GM12878 (cell line): ENCODE measurements at regions not wholly inside any gene's neighbourhood (a gene's known extent, or its start where the extent isn't known, plus 50 kb on each side); places are given as distances from the start of the nearest gene placed in this dataset.

ENCODE experiments used
- ATAC-seq: fragments of 200-7000 bp; cut with Tn5 transposase; 3 replicates; pipeline ENCODE4 v1.9.1; 2020; ENCODE audit warnings: mild to moderate bottlenecking, moderate library complexity
- BruUV-seq: library from RNA; stranded (reverse); fragments of 400-500 nt; replicated peaks from 2 replicates; lab custom pipeline; 2021; lab: Mats Ljungman, UMichigan
- CTCF ChIA-PET: fragments of 300-600 bp; sonication (Branson Sonifier 250); formaldehyde crosslinking; extraction: SDS; loops from one replicate; lab custom pipeline; 2021; ENCODE audit warnings: inconsistent platforms; lab: Yijun Ruan, JAX
- POLR2A ChIA-PET: fragments of 350-600 bp; formaldehyde crosslinking; extraction: SDS; loops from one replicate; lab custom pipeline; 2021; ENCODE audit warnings: inconsistent platforms; lab: Charles Lee
- RAD21 ChIA-PET: fragments of 300-600 bp; sonication (Branson Sonifier 250); formaldehyde crosslinking; loops from one replicate; lab custom pipeline; 2023; ENCODE audit warnings: antibody characterized with exemption; ENCODE audit not compliant: unreplicated experiment; lab: Charles Lee
- SMC1A ChIA-PET: fragments of 300-600 bp; sonication (Branson Sonifier 250); formaldehyde crosslinking; loops from one replicate; lab custom pipeline; 2023; ENCODE audit not compliant: unreplicated experiment, uncharacterized antibody; lab: Charles Lee
- DNase-seq: peaks from one replicate; pipeline ENCODE4 v3.0.0-alpha.2; 2011; ENCODE audit warnings: low read depth, low spot score
- FAIRE-seq: peaks from 3 replicates; lab custom pipeline; 2011; peaks lifted over from hg19 to GRCh38; lab: Jason Lieb, UNC
- H2AFZ ChIP-seq: 2 replicates; pipeline ENCODE4 v1.6.0; 2011; ENCODE audit warnings: low read depth, low read length, control low read depth; ENCODE audit not compliant: control insufficient read depth
- H3K27ac ChIP-seq: 2 replicates; pipeline ENCODE4 v1.5.1; 2011; ENCODE audit warnings: control low read depth; ENCODE audit not compliant: control insufficient read depth, insufficient read depth
- H3K27me3 ChIP-seq, 2 experiments: replicated peaks in 1 of 2; 2 replicates each; pipeline versions ENCODE4 v1.6.0 to v1.6.1; 2011; ENCODE audit warnings: low read length in 1 of 2; ENCODE audit not compliant: control insufficient read depth in 2 of 2, insufficient read depth in 2 of 2
- H3K36me3 ChIP-seq, 2 experiments: 2 replicates each; pipeline ENCODE4 v1.5.1; 2011; ENCODE audit warnings: low read length in 1 of 2; ENCODE audit not compliant: control insufficient read depth in 2 of 2, insufficient read depth in 2 of 2
- H3K4me1 ChIP-seq: 2 replicates; pipeline ENCODE4 v1.6.1; 2011; ENCODE audit warnings: mild to moderate bottlenecking, low read length, moderate library complexity, mixed read lengths; ENCODE audit not compliant: control insufficient read depth, insufficient read depth
- H3K4me2 ChIP-seq: 2 replicates; pipeline ENCODE4 v1.6.0; 2011; ENCODE audit warnings: control low read depth; ENCODE audit not compliant: control insufficient read depth, insufficient read depth
- H3K4me3 ChIP-seq: fragments of 200-600 bp; sonication (generic); 2 replicates; pipeline ENCODE4 v1.5.1; 2016
- H3K79me2 ChIP-seq: 2 replicates; pipeline ENCODE4 v1.6.0; 2011; ENCODE audit warnings: low read length; ENCODE audit not compliant: control insufficient read depth, insufficient read depth
- H3K9ac ChIP-seq: 2 replicates; pipeline ENCODE4 v1.8.0; 2011; ENCODE audit warnings: low read length, control low read depth, mixed read lengths; ENCODE audit not compliant: control insufficient read depth, insufficient read depth
- H3K9me3 ChIP-seq: replicated peaks from 3 replicates; pipeline ENCODE4 v1.5.1; 2011; ENCODE audit warnings: mild to moderate bottlenecking, low read length; ENCODE audit not compliant: control insufficient read depth, insufficient read depth
- H4K20me1 ChIP-seq: 2 replicates; pipeline ENCODE4 v1.6.0; 2011; ENCODE audit not compliant: control insufficient read depth, insufficient read depth
- BCL11A ChIP-seq: IDR thresholded peaks from 2 replicates; pipeline ENCODE4 v1.6.1; 2011; ENCODE audit warnings: low read depth, low read length
- BHLHE40 ChIP-seq, 2 experiments: fragments of 450-650 bp in 1 of 2; IDR thresholded peaks; 2 replicates each; pipeline ENCODE4 v1.6.1; 2011 to 2017; ENCODE audit warnings: low read depth in 2 of 2, borderline replicate concordance in 1 of 2, improper control_type of control experiment in 1 of 2, low read length in 1 of 2, mild to moderate bottlenecking in 1 of 2
- IKZF2 ChIP-seq, 2 experiments: fragments of 450-650 bp; IDR thresholded peaks; 2 replicates each; pipeline ENCODE4 v1.6.1; 2017; ENCODE audit warnings: mild to moderate bottlenecking in 2 of 2, moderate library complexity in 2 of 2
- MEF2B ChIP-seq: fragments of 450-650 bp; IDR thresholded peaks from 2 replicates; pipeline ENCODE4 v1.6.1; 2018; ENCODE audit warnings: mild to moderate bottlenecking, moderate library complexity; ENCODE audit not compliant: partially characterized antibody, poor library complexity, severe bottlenecking
- MTA3 ChIP-seq: IDR thresholded peaks from 2 replicates; pipeline ENCODE4 v1.6.1; 2012; ENCODE audit warnings: low read length, inconsistent platforms, borderline replicate concordance
- NBN ChIP-seq: fragments of 450-650 bp; IDR thresholded peaks from 2 replicates; pipeline ENCODE4 v1.6.1; 2016
- NFXL1 ChIP-seq: fragments of 450-650 bp; IDR thresholded peaks from 2 replicates; pipeline ENCODE4 v1.6.1; 2017; ENCODE audit warnings: antibody characterized with exemption, mild to moderate bottlenecking, borderline replicate concordance
- NRF1 ChIP-seq: conservative IDR thresholded peaks from 2 replicates; pipeline ENCODE4 v1.6.1; 2011; ENCODE audit warnings: mild to moderate bottlenecking, low read depth, low read length, improper control_type of control experiment
- POLR2AphosphoS2 ChIP-seq: IDR thresholded peaks from 2 replicates; pipeline ENCODE4 v1.6.1; 2011; ENCODE audit warnings: low read depth, mild to moderate bottlenecking, low read length, improper control_type of control experiment, moderate library complexity
- SUPT20H ChIP-seq: IDR thresholded peaks from 2 replicates; pipeline ENCODE4 v1.6.1; 2011; ENCODE audit warnings: low read depth, mild to moderate bottlenecking, low read length, moderate library complexity, borderline replicate concordance; ENCODE audit not compliant: control insufficient read depth
- TCF12 ChIP-seq: IDR thresholded peaks from 2 replicates; pipeline ENCODE4 v1.6.1; 2011; ENCODE audit warnings: low read depth, mild to moderate bottlenecking, low read length
- ZNF384 ChIP-seq: IDR thresholded peaks from 2 replicates; pipeline ENCODE4 v1.6.1; 2012; ENCODE audit warnings: low read depth, mild to moderate bottlenecking, low read length, improper control_type of control experiment, borderline replicate concordance
- WGBS: methylation state at CpG from one replicate; pipeline ENCODE4 v1.1.6; 2016; ENCODE audit warnings: low lambda C conversion rate; ENCODE audit not compliant: insufficient replicate concordance, insufficient coverage; ENCODE audit errors: missing lambda C conversion rate; 5-methylcytosine and 5-hydroxymethylcytosine counted together
- in situ Hi-C: fragments of 300-500 bp; cut with MboI; formaldehyde crosslinking; loops from 9 replicates; pipeline ENCODE4 v1.14.3; 2018; ENCODE audit warnings: mixed read lengths
- intact Hi-C: fragments of 100-400 bp; cut with micrococcal nuclease; formaldehyde crosslinking; loops from one replicate; pipeline ENCODE4 v1.14.2; 2022; ENCODE audit not compliant: unreplicated experiment
- TF ChIP-seq, protein P1 (sequence below): fragments of 450-650 bp; IDR thresholded peaks from 2 replicates; pipeline ENCODE4 v1.6.1; 2017; ENCODE audit warnings: low read depth, mild to moderate bottlenecking, moderate library complexity
- TF ChIP-seq, protein P2 (sequence below): IDR thresholded peaks from 2 replicates; pipeline ENCODE4 v1.6.1; 2011; ENCODE audit warnings: borderline replicate concordance, low read depth, mild to moderate bottlenecking, moderate library complexity, low read length; ENCODE audit not compliant: insufficient read depth, poor library complexity, severe bottlenecking

DNA sequence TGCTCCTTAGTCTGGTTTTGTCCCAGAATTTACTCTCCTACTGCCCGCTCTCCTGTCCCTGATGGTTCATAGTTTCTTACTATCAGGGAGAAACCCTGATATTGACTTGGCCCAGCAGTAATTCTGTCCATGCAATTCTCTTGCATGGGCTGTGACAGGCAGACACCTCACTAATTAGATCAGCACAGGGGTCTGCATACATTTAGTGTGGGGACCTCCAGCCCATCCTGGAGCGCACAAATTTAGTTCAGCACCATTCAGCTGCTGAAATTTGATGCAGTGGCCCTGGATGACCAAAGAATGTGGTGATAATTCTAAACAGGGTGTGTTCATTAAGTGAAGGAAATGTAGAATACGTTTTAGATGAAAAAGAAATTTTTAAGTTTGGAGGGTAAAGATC, 555.5 kb upstream of the TBL1XR1 start:
- FAIRE-seq, result no peak
- POLR2A ChIA-PET, result no interaction called here

More for the DNA sequence above, 555.5 kb upstream of the TBL1XR1 start:
- BruUV-seq, result no TSS peak
- no peak for TF ChIP-seq NFXL1
- no peak for TF ChIP-seq NRF1
- no peak for TF ChIP-seq ZNF384
- no peak for TF ChIP-seq MEF2B
- no peak for TF ChIP-seq SUPT20H
- TF ChIP-seq, protein P1, sequence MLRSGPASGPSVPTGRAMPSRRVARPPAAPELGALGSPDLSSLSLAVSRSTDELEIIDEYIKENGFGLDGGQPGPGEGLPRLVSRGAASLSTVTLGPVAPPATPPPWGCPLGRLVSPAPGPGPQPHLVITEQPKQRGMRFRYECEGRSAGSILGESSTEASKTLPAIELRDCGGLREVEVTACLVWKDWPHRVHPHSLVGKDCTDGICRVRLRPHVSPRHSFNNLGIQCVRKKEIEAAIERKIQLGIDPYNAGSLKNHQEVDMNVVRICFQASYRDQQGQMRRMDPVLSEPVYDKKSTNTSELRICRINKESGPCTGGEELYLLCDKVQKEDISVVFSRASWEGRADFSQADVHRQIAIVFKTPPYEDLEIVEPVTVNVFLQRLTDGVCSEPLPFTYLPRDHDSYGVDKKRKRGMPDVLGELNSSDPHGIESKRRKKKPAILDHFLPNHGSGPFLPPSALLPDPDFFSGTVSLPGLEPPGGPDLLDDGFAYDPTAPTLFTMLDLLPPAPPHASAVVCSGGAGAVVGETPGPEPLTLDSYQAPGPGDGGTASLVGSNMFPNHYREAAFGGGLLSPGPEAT, result no peak
- TF ChIP-seq MTA3, result no peak
- no peak for TF ChIP-seq IKZF2 (IDR thresholded peaks at IDR 0.05)
- no peak for TF ChIP-seq POLR2AphosphoS2
- TF ChIP-seq, protein P2, sequence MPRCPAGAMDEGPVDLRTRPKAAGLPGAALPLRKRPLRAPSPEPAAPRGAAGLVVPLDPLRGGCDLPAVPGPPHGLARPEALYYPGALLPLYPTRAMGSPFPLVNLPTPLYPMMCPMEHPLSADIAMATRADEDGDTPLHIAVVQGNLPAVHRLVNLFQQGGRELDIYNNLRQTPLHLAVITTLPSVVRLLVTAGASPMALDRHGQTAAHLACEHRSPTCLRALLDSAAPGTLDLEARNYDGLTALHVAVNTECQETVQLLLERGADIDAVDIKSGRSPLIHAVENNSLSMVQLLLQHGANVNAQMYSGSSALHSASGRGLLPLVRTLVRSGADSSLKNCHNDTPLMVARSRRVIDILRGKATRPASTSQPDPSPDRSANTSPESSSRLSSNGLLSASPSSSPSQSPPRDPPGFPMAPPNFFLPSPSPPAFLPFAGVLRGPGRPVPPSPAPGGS, result no peak
- TF ChIP-seq BCL11A, result no peak
- no peak for TF ChIP-seq TCF12
- no peak for TF ChIP-seq BHLHE40 (IDR thresholded peaks at IDR 0.05; ENCODE audit: borderline replicate concordance in 1 of 2, low read depth in 2 of 2, low read length in 1 of 2)
- TF ChIP-seq NBN, result no peak
- WGBS, result 10% methylated on average over 3 of the region's 3 CpGs
- Histone ChIP-seq H4K20me1 (no peaks in the 10 kb centered on the region), H3K27me3 (no peaks in the 10 kb centered on the region), H3K79me2 (no peaks in the 10 kb centered on the region), H3K4me2 (no peak overlapping the region), H3K36me3 (no peaks in the 10 kb centered on the region), H3K4me3 (no peak overlapping the region), H3K27ac (no peak overlapping the region), H2AFZ (no peak overlapping the region), H3K4me1 (no peaks in the 10 kb centered on the region), H3K9ac (no peak overlapping the region), H3K9me3 (no peaks in the 10 kb centered on the region)
- no peak for ATAC-seq
- SMC1A ChIA-PET, result no interaction called here
- CTCF ChIA-PET, result no interaction called here
- no peak for DNase-seq
- intact Hi-C loops, result no loop called here
- in situ Hi-C loops, result no loop called here
- RAD21 ChIA-PET, result no interaction called here
